Activated CD8-positive, alpha-beta memory T cell treated with anti-CD3 and anti-CD28 coated beads, Interleukin-2, amount 50 U/mL, for 48 hours (primary cell): ENCODE measurements at regions not wholly inside any gene's neighbourhood (a gene's known extent, or its start where the extent isn't known, plus 50 kb on each side); places are given as distances from the start of the nearest gene placed in this dataset.

Experiments
- DNase-seq: peaks from one replicate; pipeline ENCODE4 v3.0.0-alpha.2; 2020

DNA sequence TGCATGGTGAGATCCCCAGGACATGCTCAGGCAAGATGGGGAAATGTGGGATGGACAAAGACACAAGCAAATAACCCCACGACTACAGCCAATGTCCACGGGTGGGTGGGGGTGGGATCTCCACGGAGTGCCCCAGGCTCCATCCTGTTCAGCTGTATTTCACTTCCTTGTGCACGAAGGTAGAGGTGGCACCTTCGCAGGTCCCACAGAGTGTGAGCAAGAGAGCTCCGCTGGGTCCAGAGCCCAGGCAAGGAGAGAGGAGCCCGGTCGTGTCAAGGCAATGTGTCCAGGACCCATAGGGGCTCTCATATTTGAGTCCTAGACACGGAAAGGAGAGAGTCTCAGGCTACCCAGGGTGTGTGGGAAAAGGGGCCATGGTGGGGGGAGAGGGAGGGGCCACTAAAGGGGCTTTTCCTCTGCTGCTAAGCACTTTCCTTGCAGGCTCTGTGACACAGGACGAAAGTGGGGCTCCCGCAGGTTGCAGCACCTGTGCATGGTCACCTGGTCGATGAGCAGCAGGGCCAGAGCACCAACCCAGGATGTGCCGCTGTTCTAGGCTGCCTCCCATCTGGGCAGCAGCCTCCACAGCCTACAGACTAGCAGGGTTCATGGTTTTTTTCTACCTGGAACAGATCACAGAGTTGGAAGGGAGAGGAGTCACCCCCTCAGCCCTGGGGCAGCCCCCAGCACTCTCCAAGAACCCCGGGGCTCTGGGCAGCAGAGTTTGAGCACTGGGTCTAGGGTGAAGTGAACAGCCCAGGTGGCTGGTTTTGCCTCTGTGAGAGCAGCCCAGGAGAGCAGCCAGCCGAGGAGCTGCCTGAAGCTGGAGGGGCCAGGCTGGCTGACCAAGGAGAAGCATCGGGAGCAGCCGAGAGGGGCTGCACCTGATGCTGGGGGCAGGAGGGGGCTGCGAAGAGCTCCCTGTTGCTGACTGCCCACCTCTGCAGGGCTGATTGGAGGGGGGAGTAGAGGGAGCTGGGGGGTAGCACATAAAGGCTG, 100.7 kb upstream of the MVB12B start:
- DNase-seq, result no peak

DNA sequence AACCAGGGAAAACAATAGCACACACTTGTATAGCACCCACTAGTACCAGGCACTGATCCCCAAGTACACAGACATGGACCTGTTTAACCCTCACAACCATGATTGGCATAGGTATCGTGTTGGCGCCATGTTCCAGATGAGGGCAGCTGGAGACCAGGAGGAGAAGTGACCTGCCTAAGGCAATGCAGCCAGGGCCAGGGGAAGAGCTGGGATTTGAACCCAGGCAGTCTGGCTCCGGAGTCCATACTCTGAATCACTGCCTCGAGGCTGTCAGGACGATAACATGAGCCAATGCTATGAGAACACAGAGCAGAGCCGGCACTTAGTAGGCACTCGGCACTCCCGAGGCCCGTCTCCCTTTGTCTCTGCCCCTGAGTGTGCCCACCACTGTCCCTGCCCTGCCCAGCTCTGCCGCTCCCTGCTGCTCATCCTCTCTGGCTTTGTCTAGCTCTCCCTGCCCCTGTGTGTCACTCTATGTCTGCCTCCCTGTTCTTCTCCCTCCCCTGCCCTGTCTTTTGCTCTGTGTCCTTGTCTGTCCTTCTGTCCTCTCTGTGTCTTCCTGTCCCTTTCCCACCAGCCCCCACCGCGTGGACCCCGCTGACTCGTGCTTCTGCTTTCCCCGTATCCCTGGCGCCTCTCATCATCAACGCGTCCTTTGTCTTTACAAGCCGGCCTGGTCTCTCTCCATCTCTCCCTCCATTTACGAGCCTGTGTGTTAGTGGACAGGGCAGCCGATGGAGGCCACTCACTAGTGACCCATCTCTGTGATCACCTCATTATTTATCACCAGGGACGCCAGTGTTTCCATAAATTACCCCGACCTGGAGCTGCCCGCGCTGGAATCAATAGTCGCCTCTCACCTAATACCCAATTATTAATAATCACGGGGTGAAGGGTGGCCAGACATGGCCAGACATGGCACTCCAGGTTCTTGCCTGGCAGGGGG, 99.4 kb upstream of the MVB12B start:
- no peak for DNase-seq

- DNase-seq, result no peak
These were observed 98.4 kb upstream of the MVB12B start for GRCh38 chr9:126228111-126228780.

DNA sequence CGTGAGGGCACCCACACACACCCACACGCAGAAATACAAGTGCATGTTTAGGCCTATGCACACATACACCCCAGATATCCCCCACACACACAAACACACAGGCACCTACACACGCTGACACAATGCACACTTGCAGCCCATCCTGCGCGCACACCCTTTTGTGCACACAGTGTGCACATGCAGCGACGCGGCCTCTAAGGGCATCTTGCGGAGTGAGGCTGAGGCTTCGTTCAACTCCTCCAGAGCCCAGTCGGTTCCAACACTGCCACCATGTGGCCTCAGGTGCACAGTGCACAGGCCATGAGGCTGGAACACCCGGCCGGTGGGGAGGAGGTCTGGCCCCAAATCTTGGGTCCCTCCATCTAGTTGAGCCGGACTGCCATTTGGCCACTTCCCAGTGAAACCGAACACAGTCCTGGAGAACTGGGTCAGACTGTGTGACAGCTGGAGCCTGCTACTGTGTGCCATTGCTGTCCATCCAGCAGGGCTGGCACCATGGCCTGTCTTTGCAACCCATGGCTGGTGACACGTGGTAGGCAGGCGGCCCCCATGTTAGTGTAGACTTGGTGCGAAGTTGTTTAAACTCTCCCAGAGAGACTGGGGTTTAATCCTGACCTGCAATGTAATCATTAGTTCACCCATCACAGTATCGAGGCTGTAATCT, 97.7 kb upstream of the MVB12B start:
- DNase-seq, result peak; percentile 85

DNA sequence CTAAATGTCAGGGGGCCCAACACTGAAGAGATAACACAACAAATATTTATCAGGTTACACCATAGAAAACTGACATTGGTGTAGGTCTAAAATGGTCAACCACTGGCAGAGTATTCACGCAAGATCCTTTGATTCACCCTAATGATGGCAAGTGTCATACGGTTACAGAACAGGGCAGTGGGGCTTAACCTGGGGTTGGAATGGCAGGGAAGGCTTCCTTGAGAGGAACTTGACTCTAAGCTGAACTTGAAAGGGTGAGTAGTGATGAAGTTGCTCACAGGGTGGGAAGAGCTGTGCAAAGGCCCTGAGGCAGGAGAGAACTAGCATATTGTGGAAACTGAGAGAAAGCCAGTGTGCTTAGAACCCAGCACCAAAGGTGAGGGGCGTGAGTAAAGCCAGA, 97.1 kb upstream of the MVB12B start:
- no peak for DNase-seq

DNA sequence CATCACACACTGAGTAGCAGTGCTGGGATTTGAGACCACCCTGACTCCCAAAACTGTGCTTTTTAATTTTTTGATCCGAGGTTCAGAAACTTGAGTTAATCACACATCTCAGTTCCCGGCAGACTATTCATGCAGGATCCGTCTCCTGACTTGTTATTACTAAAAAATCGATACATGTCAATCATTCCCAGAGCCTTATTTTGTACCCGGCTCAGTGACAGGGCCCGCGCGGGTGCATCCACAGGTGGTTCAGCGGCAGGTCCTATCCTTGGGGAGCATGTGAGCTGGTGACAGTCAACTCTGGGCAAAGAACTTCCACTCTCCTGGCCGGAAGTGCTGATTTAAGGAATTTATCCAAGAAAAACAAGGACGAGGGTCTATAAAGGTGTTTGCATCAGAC, 95.9 kb upstream of the MVB12B start:
- no peak for DNase-seq

DNA sequence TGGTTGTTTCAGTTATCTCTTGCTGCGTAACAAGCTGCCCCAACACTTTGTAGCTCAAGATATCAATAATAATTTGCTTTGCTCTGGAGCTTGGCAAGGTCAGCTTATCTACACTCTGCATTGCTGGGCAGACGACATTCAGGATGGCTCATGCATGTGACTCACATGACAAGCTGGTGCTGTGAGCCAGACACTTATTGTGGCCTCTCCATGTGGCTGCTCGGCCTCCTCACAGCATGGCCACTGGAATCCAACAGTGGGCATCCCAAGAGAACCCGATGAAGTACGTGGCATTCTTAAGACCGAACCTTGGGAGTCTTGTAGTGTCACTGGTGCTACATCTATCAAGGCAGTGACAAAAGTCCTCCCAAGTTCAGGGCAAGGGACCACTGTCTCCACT, 94.2 kb upstream of the MVB12B start:
- DNase-seq, result no peak

DNA sequence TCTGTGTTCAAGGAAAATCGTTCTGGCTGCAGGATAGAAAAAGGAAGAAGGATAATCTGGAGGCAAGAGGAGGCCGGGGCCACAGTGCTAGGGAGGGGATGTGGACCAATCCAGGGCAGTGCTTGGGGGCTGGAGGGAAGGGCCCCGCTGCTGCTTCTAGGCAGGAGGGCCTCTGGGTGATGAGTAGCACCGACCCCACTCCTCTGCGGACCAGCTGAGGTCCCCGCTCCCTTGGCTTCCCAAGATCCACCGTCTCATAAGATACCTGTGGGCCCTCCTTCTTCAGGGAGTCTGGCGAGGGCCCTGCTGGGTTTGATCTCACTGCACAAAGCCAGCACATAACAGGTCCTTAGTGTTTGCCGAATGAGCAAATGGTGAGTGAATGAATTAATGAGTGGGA, 93.5 kb upstream of the MVB12B start:
- DNase-seq, result no peak

GRCh38 chr9:126233913-126234525, 92.6 kb upstream of the MVB12B start:
- DNase-seq, result no peak

- DNase-seq, result no peak
These were observed 91.8 kb upstream of the MVB12B start for GRCh38 chr9:126234681-126235335.

DNA sequence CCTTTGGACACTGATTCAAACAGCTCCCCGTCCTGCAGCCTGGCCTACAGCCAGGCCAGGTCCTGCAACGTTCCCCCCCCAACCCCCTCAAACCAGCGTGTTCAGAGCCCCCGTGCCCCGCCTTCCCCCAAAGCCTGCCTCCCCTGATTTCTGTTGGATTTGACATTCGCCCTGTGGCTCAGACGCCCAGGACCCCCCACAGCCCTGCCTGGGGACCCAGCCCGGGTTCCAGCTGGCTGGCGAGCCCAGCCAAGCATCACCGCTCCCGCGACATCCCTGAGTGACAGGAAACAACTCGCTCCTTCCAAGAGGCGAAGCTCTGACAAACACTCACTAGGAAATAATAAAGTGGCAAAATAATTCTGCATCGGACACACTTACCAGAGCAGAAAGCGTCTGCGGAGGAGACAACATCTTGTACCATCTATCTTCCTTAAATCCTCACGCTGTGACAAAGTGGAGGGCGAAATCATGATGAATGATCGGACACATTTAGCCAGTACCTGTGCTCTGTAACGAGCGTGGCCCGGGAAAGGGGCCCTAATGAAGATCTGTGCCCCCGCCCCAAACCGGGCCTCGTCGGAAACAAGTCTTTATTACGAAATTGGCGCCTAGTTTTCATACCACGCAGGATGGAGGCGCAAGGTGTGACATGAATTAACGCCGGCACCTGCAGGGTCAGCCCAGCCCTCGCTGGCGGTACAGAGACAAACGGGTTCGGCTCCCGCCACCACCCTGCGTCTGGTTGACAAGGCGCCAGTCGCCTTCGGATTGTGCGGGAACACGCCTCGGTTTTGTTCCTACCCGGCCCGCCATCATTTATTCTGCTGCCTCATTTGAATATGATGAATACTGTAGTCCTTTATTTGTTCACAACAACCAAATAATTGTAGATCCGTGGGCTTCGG, 91.0 kb upstream of the MVB12B start:
- DNase-seq, result no peak

GRCh38 chr9:126236273-126236672, 90.4 kb upstream of the MVB12B start:
- no peak for DNase-seq

DNA sequence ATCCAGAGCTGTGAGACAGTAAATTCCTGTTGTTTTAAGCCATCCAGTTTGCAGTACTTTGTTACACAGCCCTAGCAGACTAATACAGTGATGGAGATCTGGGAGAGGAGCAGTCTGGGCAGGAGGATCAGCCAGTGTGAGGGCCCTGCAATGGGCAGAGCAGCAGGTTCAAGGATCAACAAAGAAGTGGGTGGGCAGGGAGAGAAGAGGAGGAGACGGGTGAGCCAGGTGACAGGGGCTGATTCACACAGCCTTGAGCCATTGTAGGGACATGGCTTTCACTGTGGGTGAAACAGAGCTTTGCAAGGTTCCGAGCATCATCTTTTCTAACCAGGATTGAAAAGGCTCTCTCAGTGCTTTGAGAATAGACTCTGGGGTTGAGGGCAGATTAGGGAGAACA, 88.2 kb upstream of the MVB12B start:
- no peak for DNase-seq

DNA sequence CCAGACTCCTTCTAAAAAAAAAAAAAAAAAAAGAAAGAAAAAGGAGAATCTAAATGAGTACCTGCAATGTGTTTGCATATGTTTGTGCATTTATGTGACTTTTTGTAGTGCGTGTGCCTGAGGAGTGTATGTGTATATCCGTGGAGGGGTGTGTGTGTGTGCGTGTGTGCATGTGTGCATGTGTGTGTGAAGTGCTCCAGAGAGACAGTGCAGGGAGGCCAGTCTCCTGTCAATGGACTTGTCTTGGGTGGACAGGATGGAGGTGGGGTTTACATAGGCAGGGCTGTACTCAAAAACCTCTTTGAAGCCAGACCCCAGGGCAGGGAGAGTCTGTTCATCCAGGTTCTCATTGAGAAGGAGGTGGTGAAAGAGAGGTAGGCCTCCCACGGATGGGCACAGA, 87.1 kb upstream of the MVB12B start:
- no peak for DNase-seq

- DNase-seq, result no peak
These were observed 85.8 kb upstream of the MVB12B start for GRCh38 chr9:126240835-126241234.

DNA sequence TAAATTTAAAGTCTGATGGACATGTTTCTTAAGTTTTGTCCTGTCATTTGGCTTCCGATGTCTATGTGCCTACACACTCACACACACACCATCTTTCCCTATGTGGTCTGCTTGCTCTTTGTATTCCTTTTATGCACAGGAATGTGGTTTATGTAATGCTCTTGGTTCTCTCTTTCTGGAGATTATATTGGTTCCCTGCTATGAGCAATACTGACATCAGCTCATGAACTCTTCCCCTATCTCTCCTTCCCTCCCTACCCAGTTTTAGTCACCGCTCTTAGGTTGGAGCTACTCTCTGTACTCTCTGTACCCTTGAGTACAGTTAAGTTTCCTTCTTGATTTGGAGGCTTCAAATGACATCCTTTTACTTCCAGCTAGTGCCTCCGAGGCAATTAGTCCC, 77.9 kb upstream of the MVB12B start:
- no peak for DNase-seq

GRCh38 chr9:126261584-126262356, 64.9 kb upstream of the MVB12B start:
- no peak for DNase-seq

- DNase-seq, result no peak
These were observed 63.9 kb upstream of the MVB12B start for GRCh38 chr9:126262738-126263137.

DNA sequence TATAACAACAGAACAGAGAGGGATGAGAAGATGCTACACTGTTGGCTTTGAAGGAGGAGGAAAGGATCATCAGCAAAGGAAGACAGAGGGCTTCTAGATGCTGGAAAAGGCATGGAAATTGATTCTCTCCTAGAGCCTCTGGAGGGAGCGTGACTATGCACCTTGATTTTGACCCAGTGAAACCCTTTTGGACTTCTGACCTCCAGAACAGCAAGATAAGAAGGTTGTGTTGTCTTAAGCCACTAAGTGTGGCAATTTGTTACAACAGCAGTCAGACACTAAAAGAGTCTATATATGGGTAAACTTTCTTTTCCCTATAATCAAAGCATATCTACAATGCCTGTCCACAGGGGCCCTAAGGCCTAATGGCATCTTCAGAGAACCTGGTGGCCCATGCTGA, 56.1 kb upstream of the MVB12B start:
- DNase-seq, result no peak
